NCI-H748 (cell line): ENCODE measurements at regions not wholly inside any gene's neighbourhood (a gene's known extent, or its start where the extent isn't known, plus 50 kb on each side); places are given as distances from the start of the nearest gene placed in this dataset.
"Not testable (repeated sequence)": the region's sequence is repeated elsewhere in the genome, so short reads cannot be mapped to it uniquely, and the experiment has no call there.

Source experiments
- DNase-seq: peaks from one replicate; lab custom pipeline; 2025; ENCODE audit not compliant: unreplicated experiment; lab: John Stamatoyannopoulos, UW

DNA sequence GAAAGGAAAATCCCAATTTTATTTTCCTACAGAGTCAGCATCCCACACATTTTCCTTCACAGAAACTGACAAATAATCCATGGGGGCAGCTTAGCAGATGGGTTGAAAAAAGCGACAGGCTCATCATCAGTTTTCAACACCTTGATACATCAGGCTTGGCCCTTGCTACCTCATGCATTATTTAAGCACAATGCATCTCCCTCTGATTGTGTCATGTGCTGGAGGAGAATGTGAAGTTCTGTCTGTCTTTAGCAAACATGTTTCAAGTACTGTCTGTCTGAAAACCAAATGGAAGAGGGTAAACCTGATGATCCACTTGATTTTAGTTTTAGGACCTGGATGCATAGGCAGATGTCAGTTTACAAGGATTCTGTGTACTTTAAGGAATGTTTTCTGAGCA lies 128.6 kb upstream of the ADAMTS9 start:
- no peak for DNase-seq

DNA sequence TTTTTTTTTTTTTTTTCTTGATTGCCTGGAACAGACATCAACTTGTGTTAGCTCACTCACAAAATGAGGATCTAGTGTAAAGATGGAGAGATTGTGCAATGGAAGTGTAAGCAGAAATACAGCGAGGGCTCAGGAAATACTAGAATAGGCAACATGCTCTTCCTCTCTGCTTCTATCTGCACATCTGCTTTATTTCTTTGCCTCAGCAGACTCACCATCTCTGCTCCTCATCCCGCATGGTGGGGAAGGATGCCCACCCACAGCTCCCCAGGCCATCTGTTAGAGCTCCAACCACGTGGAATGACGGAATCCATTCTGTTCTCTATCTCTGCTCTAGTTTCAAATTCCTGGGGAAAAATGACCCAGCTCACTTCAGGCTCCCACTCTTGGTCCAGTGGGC lies 128.0 kb upstream of the ADAMTS9 start:
- no peak for DNase-seq

DNA sequence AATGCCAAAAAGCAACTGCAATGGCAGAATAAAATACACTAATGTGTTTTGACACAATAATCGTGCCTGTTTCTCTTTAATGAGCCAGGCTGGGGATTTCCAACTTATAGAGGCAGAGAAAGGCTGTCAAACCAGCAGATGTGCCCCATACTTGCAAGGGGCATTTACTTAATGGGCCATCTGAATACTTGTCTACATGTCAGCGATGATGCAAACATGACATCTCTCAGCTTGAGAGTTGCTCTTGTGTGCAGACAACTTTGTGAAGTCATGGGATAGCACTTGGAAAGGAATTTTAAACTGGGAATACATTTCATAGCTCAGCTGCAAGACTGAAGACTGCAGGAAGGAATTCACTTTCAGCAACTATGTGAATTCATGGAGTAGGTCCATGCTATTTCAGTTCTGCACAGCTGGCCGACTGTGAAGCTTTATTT lies 127.4 kb upstream of the ADAMTS9 start:
- DNase-seq: no peak

DNA sequence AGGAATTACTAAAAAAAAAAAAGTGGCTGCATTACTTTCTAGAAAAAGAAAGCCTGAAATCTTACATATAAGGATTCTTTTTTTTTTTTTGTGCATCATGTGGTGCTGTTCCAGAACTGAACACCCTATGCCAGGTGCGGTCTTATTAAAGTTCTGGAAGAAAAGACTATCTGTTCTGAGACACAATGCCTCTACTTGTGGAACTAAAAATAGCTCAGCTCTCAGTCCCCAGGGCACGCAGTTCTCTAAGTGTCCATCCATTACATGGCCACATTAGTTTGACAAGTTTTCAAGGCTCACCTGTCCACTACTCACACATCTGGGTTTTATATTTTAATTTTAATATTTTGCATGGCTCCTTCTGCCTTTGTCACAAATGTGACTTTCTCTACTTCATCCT lies 126.6 kb upstream of the ADAMTS9 start:
- DNase-seq: no peak

DNA sequence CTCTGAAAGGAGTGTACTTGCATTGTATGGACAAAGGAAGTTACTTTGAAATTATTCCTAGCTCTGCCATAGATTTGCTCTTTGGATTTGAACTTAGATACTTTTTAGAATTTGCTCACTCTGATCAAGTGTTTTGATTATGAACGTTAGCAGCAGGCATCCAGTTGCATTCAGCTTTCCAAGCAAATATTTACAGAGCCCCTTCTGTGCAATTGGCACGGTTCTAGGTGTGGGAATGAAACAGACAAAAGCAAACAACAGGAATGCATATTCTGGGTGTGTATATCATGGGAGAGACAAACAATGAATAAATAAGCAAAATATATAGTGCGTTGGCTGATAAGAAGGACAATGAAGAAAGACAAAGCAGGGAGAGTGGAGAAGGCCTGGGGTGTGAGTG lies 125.5 kb upstream of the ADAMTS9 start:
- DNase-seq: peak; percentile 81

DNA sequence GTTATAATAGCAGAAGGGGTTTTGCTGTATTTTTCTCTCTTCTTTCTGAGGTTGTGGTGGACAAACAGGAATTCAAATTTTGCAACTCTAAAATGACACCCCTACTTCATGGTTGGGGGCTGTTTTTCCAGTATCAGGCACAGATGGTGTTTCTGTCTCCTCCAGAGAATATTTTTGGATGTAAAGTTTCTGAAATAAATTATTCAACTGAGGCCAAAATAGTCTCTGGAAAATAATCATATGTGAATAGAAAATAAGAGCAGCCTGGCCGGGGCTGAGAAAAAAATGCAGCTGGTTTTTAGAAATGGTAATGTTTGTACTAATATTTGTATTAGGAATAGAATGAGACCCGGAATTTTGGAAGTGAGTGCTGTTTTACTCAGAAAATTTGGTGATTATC lies 121.3 kb upstream of the ADAMTS9 start:
- DNase-seq: no peak

DNA sequence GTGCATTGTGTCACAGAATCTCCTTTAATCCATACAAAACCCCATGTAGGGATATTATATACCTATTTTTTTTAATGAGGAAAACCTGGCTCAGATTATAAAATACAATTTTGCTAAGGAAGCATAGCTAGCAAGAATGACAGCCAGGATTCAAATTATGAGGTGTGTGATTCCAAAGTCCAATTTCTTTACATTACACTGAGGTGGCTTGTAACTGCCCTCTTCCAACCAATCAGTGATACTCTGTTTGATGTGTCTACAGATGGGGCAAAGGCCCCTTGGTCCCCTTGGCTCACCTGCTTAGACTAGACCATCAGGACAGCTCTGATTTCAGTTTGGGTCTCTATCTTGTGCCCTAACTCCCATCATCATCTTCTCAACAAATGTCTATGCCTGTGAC lies 120.3 kb upstream of the ADAMTS9 start:
- DNase-seq: no peak

DNA sequence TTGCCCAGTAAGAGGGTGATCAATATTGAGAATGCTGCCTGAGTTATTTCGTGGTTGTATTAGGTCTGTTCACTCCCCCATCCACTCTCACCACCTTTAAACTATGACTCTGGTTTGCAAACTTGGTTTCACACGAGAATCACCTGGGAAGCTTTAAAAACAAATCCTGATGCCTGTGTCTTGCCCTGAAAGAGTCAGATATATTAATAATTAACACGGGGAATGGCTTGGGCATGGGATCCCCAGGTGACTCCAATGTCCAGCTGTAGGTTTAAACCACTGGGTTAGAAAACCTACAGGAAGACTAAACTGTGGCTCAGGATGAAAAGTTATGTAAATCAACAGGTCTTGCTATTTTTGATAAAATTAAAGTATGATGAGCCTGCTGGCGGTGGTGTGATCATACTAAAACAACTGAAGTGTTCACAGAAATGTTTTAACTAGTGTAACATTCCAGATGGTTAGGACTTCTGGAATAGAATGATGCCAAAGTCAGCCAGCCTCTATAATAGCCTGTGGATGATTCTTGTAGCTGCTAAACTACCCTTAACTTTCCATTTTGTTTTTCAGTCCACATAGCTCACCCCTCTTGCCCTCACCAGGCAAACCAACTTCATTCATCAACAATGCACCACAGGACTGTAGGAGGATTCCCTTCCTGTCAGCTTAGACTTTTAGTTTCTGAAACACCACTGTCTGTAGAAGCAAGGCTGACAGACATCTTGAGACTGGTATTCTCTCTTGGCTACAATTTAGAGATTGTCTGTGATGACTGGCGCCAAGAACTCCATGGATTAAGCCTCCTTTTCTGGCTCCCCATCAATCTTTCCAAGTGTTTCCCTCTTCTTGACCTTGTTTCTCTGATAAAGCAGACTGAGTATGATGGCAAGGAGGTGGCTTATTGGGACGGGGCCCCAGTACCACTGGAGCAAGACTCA lies 119.1 kb upstream of the ADAMTS9 start:
- no peak for DNase-seq

DNA sequence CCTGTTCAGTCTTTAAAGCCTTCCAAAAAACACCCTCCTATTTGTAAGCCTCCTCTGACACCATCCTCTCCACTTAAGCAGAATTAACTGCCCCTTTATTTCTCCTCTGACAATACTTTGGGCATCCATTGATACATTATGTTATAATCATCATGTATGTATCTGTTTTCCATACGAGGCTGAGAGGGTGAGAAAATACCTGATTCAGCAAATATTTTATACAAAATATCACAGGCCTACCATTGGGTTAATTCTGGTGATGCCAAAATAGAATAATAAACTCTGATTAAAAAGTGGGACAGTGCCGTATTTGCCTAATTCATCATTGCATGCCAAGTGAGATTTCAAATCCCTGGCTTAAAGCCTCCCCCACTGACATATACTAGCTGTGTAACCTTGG lies 118.2 kb upstream of the ADAMTS9 start:
- DNase-seq: no peak

DNA sequence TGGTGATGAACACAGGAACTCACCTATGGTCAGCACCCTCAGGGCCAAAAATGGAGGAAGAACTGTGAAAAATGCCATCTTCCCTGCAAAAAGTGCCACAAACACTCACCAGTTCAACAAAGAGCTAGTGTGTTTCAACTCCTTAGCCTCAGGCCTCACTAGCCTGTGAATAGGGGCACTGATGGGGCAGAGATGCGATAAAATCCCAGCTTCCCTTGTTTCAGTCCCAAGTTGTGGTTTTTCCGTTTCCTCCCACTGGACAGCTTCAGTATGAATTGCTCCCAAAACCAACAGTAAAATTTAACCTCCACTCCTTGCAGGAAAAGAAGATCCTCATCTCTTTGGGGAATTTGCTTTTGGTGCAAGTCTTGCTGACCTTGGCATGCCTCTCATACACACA lies 117.4 kb upstream of the ADAMTS9 start:
- DNase-seq: no peak

DNA sequence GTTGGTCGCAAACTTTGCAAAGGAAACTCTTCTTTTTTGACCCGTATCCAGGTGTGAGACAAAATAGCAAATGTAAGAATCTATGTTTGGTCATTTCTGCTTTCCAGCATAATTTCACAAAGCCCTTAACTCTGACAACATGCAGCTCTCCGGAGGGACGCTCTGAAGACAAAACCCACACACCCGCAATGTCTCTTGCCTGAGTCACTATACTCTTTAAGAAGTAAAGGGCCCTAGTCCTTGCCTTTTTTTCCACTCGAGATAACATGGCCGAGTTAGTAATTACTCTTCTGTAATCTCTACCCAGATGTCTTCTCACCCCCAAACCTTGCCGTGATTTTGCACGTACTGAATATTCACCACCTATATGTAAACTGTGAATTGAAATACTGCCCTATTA lies 115.7 kb upstream of the ADAMTS9 start:
- DNase-seq: no peak

DNA sequence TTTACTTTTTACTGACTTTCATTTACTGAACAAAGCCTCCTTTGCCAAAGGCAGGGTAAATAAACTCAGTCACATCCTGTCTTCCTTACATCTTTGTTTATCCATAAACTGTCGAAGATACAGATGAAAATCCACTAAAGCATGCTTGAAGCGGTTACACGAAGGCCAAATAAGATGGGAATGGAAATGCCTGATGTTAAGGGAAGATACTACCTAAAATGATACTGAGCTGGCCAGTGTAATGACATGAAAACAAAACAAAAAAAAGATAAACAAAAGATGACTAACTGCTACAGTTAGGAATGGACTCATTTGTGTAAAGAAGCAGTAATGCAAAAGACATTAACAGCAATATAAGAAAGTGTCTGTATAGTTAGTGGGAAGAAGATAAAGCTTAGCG lies 114.7 kb upstream of the ADAMTS9 start:
- no peak for DNase-seq

DNA sequence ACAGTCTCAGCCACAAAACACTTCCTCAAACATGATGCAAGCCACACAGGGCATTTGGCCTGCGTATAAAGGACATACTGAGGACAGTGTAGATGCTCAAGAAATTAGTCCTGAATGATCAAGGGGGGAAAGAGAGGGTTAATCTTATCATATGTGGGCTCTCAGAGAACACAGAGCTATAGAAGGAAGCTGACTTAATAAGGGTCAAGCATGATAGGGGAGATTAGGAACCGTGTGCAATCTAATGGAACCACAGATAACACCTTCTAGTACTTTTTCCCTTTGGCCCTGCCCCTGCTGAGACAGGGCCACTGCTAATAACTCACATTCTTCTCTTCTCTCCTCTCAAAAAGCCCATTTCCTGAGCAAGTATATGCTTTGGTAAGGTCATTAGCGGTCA lies 114.1 kb upstream of the ADAMTS9 start:
- DNase-seq: no peak

DNA sequence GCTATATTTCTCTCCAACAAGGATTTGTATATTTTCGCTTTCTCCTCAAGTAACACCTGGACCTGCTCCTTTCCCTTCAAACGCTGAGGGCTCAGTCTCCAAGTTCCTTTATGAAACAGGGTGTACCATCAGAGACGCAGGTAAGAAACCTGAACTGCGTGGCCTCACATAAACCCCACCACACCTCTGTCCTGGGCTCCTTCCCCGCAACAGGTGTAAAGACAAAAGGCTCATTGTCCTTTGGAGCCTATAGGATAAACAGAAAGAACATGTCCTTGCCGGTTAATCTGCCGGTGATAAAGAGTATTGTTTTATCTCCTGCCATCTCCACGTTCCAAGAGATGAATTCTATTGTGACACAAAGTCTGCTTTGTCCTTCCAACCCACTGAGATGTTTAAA lies 111.8 kb upstream of the ADAMTS9 start:
- DNase-seq: no peak

DNA sequence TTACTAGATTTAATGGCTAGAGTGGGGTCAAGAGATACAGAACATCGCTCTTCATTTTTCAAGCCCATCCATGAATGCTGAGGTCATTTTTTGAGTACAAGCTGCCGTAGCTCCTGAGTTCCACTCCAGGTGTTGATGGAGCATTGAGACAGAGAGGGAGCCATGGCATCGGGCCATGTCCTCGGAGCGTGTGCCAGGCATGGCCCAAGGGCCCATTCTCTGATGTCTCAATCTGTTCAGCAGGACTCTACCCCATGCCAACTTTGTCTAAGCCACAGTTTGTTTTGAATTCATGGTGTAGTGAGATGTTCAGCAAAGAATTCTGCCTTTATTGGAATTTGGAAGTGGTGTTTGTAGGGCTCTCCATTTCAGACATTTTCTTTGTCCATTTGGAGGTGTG lies 110.5 kb upstream of the ADAMTS9 start:
- no peak for DNase-seq

DNA sequence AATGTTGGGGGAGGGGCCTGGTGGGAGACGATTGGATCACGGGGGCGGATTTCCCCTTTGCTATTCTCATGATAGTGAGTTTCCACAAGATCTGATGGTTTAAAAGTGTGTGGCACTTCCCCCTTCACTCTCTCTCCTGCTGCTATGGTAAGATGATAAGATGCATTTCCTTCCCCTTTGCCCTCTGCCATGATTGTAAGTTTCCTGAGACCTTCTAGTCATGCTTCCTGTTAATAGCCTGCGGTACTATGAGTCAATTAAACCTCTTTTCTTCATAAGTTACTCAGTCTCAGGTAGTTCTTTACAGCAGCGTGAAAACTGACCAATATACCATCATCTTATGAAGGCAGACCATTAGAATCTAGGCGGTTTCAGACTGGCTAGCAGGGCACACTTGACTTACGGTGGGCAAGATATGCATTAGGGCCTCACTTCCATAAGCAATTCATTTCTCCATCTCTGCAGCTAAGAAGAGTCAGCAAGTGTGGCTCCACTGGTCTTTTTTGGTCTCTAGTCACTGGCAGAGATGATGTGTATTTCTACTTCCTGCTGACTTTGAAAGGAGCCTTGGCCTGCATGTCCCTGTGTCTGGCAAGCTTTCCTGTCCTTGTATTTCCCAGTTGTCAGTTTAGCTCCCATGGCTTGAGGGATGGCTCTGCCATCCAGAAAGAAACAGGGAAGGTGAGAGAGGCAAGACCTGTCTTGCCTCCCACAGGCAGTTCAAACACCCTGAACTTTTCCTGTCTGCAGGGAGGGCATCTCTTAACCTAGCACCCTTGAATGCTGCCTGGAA lies 109.0 kb upstream of the ADAMTS9 start:
- no peak for DNase-seq

DNA sequence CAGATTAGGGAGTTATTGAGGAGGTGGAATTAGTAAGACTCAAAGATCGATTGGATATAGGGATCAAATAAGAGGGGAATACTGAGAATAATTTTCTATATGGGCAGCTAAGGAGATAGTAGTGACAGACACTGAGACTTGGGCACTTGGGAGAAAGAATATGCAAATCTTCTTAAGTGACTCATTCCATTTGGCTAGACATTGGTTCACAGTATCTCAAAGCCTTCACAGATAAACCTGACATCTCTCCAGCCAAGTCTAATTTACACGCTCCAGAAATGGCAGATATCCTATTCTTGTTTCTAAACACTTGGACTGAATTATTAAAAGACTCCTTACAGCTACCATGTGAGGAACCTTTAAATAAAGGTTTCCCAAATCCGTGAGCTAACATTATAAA lies 104.6 kb upstream of the ADAMTS9 start:
- no peak for DNase-seq

DNA sequence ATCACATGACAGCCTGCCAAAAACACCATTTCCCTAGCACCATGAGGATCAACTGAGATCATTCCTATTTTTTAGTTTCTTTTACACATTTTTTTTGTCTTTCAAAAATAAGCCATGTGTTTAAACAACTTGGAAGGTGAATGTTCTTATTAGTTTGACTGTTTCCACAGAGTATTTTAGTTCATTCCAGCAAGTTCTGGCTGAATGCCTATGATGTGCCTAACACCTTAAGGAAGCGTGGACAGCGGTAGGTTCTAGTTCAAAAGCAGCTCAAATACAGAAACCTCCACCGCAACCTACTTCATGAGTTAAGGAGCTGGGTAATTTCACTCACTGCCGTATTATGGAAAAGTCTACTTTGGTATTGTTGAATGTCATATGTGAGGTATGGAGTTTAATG lies 101.3 kb upstream of the ADAMTS9 start:
- DNase-seq: no peak

DNA sequence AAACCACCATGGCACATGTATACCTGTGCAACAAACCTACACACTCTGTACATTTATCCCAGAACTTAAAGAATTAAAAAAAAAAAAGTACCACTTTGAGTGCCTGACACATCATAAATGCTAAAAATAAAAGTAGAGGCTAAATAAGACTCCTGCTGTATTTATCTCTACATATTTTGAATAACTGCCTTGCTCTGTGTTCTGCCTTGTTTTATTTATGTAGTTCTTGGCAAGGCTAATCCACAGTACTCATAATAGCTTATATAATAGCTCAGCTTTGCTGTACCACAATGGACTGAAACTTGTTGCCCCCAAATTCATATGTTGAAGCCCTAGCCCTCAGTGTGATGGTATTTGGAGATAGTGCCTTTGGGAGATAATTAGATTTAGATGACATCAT lies 95.4 kb upstream of the ADAMTS9 start:
- DNase-seq: no peak

DNA sequence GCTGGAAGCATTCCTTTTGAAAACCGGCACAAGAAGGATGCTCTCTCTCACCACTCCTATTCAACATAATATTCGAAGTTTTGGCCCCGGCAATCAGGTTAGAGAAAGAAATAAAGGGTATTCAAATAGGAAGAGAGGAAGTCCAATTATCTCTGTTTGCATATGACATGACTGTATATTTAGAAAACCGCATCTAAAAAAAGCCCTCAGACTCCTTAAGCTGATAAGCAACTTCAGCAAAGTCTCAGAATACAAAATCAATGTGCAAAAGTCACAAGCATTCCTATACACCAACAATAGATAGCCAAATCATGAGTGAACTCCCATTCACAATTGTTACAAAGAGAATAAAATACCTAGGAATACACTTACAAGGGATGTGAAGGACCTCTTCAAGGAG lies 93.1 kb upstream of the ADAMTS9 start:
- not testable (repeated sequence) for DNase-seq

DNA sequence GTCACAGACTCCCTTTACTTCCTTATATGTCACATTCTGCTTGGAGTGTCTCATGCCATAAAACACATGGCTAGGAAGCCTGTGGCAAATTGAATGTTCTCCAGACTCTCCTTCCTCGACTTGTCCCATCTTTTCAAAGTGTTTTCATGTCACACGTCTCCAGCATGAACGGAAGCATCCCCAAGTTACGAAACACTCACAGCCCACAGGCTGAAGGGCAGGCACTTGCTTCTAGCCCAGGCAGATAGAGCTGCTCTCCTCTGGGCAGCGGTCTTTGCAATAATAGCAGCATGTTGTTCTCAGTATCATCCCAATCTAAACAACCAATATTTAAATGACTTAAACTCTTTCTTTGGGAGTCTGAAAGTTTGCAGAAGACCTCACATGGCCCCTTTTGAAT lies 85.3 kb upstream of the ADAMTS9 start:
- DNase-seq: no peak

DNA sequence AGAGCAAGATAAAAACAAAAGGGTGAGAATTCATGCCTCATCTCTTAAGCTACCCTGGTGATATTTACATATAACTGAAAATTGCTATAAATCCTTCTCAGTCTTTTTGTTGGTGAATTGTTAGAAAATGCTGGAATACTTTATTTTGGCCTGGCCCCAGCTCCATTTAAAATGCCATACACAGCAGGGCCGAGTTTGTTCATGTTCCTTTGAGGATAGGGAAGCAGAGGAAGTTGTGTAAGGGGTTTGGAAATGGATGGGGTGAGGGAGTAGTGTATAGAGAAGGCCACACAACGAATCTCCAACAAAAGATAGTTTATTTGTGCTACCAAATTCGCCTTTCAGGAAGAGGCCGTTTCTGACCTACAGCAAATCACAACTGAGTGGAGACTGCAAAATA lies 78.6 kb upstream of the ADAMTS9 start:
- no peak for DNase-seq
